Mesenchymal stem cell (in vitro differentiated cells and primary cell): ENCODE measurements at regions not wholly inside any gene's neighbourhood (a gene's known extent, or its start where the extent isn't known, plus 50 kb on each side); places are given as distances from the start of the nearest gene placed in this dataset.

Experiments used
- DNase-seq: peaks from one replicate; pipeline ENCODE4 v3.0.0-alpha.2; 2013
- H2AFZ ChIP-seq: one replicate; pipeline ENCODE4 v1.6.1; 2013; ENCODE audit warnings: low read depth, mild to moderate bottlenecking, control low read depth, inconsistent platforms, low read length, moderate library complexity
- H2AK5ac ChIP-seq: 2 replicates; pipeline ENCODE4 v1.6.1; 2013; ENCODE audit warnings: low read length, moderate library complexity, mild to moderate bottlenecking, inconsistent platforms; ENCODE audit not compliant: severe bottlenecking
- H2BK120ac ChIP-seq: one replicate; pipeline ENCODE4 v1.6.1; 2013; ENCODE audit warnings: low read depth, mild to moderate bottlenecking, inconsistent platforms, low read length, moderate library complexity
- H2BK12ac ChIP-seq, 2 experiments: one replicate each; pipeline ENCODE4 v1.6.1; 2013; ENCODE audit warnings: inconsistent platforms in 2 of 2, low read length in 2 of 2, mild to moderate bottlenecking in 2 of 2, moderate library complexity in 2 of 2, control low read depth in 1 of 2
- H2BK15ac ChIP-seq: one replicate; pipeline ENCODE4 v1.6.1; 2013; ENCODE audit warnings: mild to moderate bottlenecking, low read depth, inconsistent platforms; ENCODE audit not compliant: poor library complexity, severe bottlenecking
- H2BK5ac ChIP-seq: 2 replicates; pipeline ENCODE4 v1.6.1; 2013; ENCODE audit warnings: low read depth, mild to moderate bottlenecking, low read length, control low read depth, inconsistent platforms; ENCODE audit not compliant: poor library complexity, severe bottlenecking
- H3K14ac ChIP-seq, 2 experiments: one replicate each; pipeline ENCODE4 v1.6.1; 2013; ENCODE audit warnings: inconsistent platforms in 2 of 2, low read length in 2 of 2, control low read depth in 1 of 2, mild to moderate bottlenecking in 1 of 2, moderate library complexity in 1 of 2
- H3K18ac ChIP-seq, 2 experiments: one replicate each; pipeline ENCODE4 v1.6.1; 2013; ENCODE audit warnings: inconsistent platforms in 2 of 2, low read length in 2 of 2, control low read depth in 1 of 2, low read depth in 1 of 2, mild to moderate bottlenecking in 1 of 2
- H3K23ac ChIP-seq, 2 experiments: one replicate each; pipeline ENCODE4 v1.6.1; 2013; ENCODE audit warnings: inconsistent platforms in 2 of 2, low read length in 2 of 2, mild to moderate bottlenecking in 2 of 2, moderate library complexity in 2 of 2, control low read depth in 1 of 2
- H3K27ac ChIP-seq: 2 replicates; pipeline ENCODE4 v1.5.1; 2013; ENCODE audit warnings: mild to moderate bottlenecking, moderate library complexity, low read length, control low read depth, inconsistent platforms; ENCODE audit not compliant: poor library complexity, severe bottlenecking
- H3K27me3 ChIP-seq, 2 experiments: 2 replicates each; pipeline versions ENCODE4 v1.6.1 to v1.7.0; 2013; ENCODE audit warnings: low read length in 2 of 2, mild to moderate bottlenecking in 2 of 2, moderate library complexity in 2 of 2, control low read depth in 1 of 2, inconsistent platforms in 1 of 2; ENCODE audit not compliant: control insufficient read depth in 1 of 2, insufficient read depth in 1 of 2
- H3K36me3 ChIP-seq, 2 experiments: 2 replicates each; pipeline versions ENCODE4 v1.6.1 to v1.7.0; 2013; ENCODE audit warnings: low read length in 2 of 2, control low read depth in 1 of 2, inconsistent platforms in 1 of 2, low read depth in 1 of 2, mild to moderate bottlenecking in 1 of 2; ENCODE audit not compliant: insufficient read depth in 2 of 2, control insufficient read depth in 1 of 2
- H3K4ac ChIP-seq, 2 experiments: one replicate each; pipeline ENCODE4 v1.6.1; 2013; ENCODE audit warnings: inconsistent platforms in 2 of 2, low read length in 2 of 2, mild to moderate bottlenecking in 2 of 2, moderate library complexity in 2 of 2, control low read depth in 1 of 2, low read depth in 1 of 2
- H3K4me1 ChIP-seq: 2 replicates; pipeline ENCODE4 v1.6.1; 2013; ENCODE audit warnings: low read depth, low read length, control low read depth; ENCODE audit not compliant: control insufficient read depth, insufficient read depth
- H3K4me2 ChIP-seq: 2 replicates; pipeline ENCODE4 v1.6.1; 2013; ENCODE audit warnings: low read length, mild to moderate bottlenecking, inconsistent platforms; ENCODE audit not compliant: poor library complexity, severe bottlenecking
- H3K4me3 ChIP-seq, 2 experiments: 2 replicates each; pipeline versions ENCODE4 v1.5.1 to v1.7.0; 2013; ENCODE audit warnings: low read length in 2 of 2, mild to moderate bottlenecking in 2 of 2, control low read depth in 1 of 2, low read depth in 1 of 2; ENCODE audit not compliant: insufficient read depth in 1 of 2
- H3K79me1 ChIP-seq: replicated peaks from 2 replicates; pipeline ENCODE4 v1.6.1; 2013; ENCODE audit warnings: mild to moderate bottlenecking, control low read depth, low read length, inconsistent platforms; ENCODE audit not compliant: poor library complexity, severe bottlenecking
- H3K9ac ChIP-seq: 2 replicates; pipeline ENCODE4 v1.7.0; 2013; ENCODE audit warnings: mild to moderate bottlenecking, low read length, moderate library complexity
- H3K9me3 ChIP-seq: 2 replicates; pipeline ENCODE4 v1.7.0; 2013; ENCODE audit warnings: mild to moderate bottlenecking, low read length; ENCODE audit not compliant: control insufficient read depth
- H4K8ac ChIP-seq: one replicate; pipeline ENCODE4 v1.6.1; 2013; ENCODE audit warnings: inconsistent platforms, mild to moderate bottlenecking, low read length, moderate library complexity
- H4K91ac ChIP-seq: one replicate; pipeline ENCODE4 v1.6.1; 2013; ENCODE audit warnings: mild to moderate bottlenecking, low read length, inconsistent platforms
- WGBS: methylation state at CpG from one replicate; pipeline ENCODE4 v1.1.7; 2013; ENCODE audit warnings: mixed read lengths; 5-methylcytosine and 5-hydroxymethylcytosine counted together

GRCh38 chr1:29713857-29714256 is 477.5 kb downstream of the PTPRU start:
- no CpG with 5 or more reads among the region's 1 CpG for WGBS
- Histone ChIP-seq H3K27me3 (no peaks in the 10 kb centered on the region), H3K79me1 (no peaks in the 10 kb centered on the region), H3K36me3 (no peaks in the 10 kb centered on the region), H2BK15ac (no peak overlapping the region), H2AK5ac (no peak overlapping the region), H3K4me3 (no peak overlapping the region), H3K4me2 (no peak overlapping the region), H4K91ac (no peak overlapping the region), H2BK120ac (no peak overlapping the region), H3K14ac (no peak overlapping the region), H4K8ac (no peak overlapping the region), H2BK5ac (no peak overlapping the region), H3K9ac (no peak overlapping the region), H3K9me3 (no peaks in the 10 kb centered on the region), H2BK12ac (no peak overlapping the region), H2AFZ (no peak overlapping the region), H3K23ac (no peak overlapping the region), H3K27ac (no peak overlapping the region), H3K18ac (no peak overlapping the region), H3K4ac (no peak overlapping the region), H3K4me1 (peaks cover 23% of the 10 kb centered on the region)
- DNase-seq = peak; percentile 5

- H3K14ac ChIP-seq = peak overlapping the region in 1 of 2 experiments; percentile 21
- H3K9me3 ChIP-seq = no peaks in the 10 kb centered on the region
- no peak overlapping the region for H3K4me2 ChIP-seq
- no peak overlapping the region for H2BK15ac ChIP-seq
- H3K18ac ChIP-seq = no peak overlapping the region
- no peak overlapping the region for H3K9ac ChIP-seq
- no peaks in the 10 kb centered on the region for H3K36me3 ChIP-seq
- no peak overlapping the region for H2AFZ ChIP-seq
- H4K8ac ChIP-seq = no peak overlapping the region
- H3K27ac ChIP-seq = no peak overlapping the region
- no peak for DNase-seq
- H2BK5ac ChIP-seq = no peak overlapping the region
- H4K91ac ChIP-seq = no peak overlapping the region
- no peak overlapping the region for H3K4ac ChIP-seq
- peak overlapping the region; percentile 16 for H2AK5ac ChIP-seq
- no peaks in the 10 kb centered on the region for H3K79me1 ChIP-seq
- no peak overlapping the region for H3K23ac ChIP-seq
- peaks cover 32% of the 10 kb centered on the region for H3K4me1 ChIP-seq
- H3K4me3 ChIP-seq = no peak overlapping the region
- peak overlapping the region in 1 of 2 experiments; percentile 15 for H2BK12ac ChIP-seq
- H2BK120ac ChIP-seq = no peak overlapping the region
- WGBS = 93% methylated on average over 7 of the region's 7 CpGs
- H3K27me3 ChIP-seq = no peaks in the 10 kb centered on the region
These were observed 476.5 kb downstream of the PTPRU start for GRCh38 chr1:29712801-29713200.

GRCh38 chr1:29712284-29712651 is 475.9 kb downstream of the PTPRU start:
- 66% methylated on average over 3 of the region's 4 CpGs for WGBS

GRCh38 chr1:29711582-29712283 is 475.4 kb downstream of the PTPRU start:
- H2BK12ac ChIP-seq = no peak overlapping the region
- H3K36me3 ChIP-seq = no peaks in the 10 kb centered on the region
- H3K4me3 ChIP-seq = no peak overlapping the region
- peak overlapping the region; percentile 8 for H2BK15ac ChIP-seq
- no peak overlapping the region for H3K4ac ChIP-seq
- no peaks in the 10 kb centered on the region for H3K9me3 ChIP-seq
- H3K23ac ChIP-seq = peak overlapping the region in 1 of 2 experiments; percentile 10
- H3K9ac ChIP-seq = no peak overlapping the region
- H2AFZ ChIP-seq = no peak overlapping the region
- WGBS = 42% methylated on average over 7 of the region's 7 CpGs
- no peak overlapping the region for H4K8ac ChIP-seq
- H4K91ac ChIP-seq = no peak overlapping the region
- H2AK5ac ChIP-seq = peak overlapping the region; percentile 57
- H3K4me2 ChIP-seq = no peak overlapping the region
- peaks cover 39% of the 10 kb centered on the region for H3K4me1 ChIP-seq
- H3K27ac ChIP-seq = peak overlapping the region; percentile 54
- H3K18ac ChIP-seq = no peak overlapping the region
- peak; percentile 53 for DNase-seq
- no peak overlapping the region for H3K14ac ChIP-seq
- no peaks in the 10 kb centered on the region for H3K27me3 ChIP-seq
- no peak overlapping the region for H2BK120ac ChIP-seq
- no peaks in the 10 kb centered on the region for H3K79me1 ChIP-seq
- H2BK5ac ChIP-seq = no peak overlapping the region

More at GRCh38 chr1:29712284-29712651, 475.9 kb downstream of the PTPRU start:
- Histone ChIP-seq H2BK120ac (no peak overlapping the region), H3K23ac (no peak overlapping the region), H3K27ac (peak overlapping the region; percentile 54), H2BK5ac (no peak overlapping the region), H2BK15ac (no peak overlapping the region), H3K4me3 (no peak overlapping the region), H2BK12ac (no peak overlapping the region), H3K79me1 (no peaks in the 10 kb centered on the region), H2AK5ac (no peak overlapping the region), H4K91ac (no peak overlapping the region), H4K8ac (no peak overlapping the region), H3K9me3 (no peaks in the 10 kb centered on the region), H3K9ac (no peak overlapping the region), H3K4me2 (no peak overlapping the region), H3K4me1 (peaks cover 35% of the 10 kb centered on the region), H3K36me3 (no peaks in the 10 kb centered on the region), H3K4ac (no peak overlapping the region), H3K14ac (no peak overlapping the region), H3K27me3 (no peaks in the 10 kb centered on the region), H3K18ac (no peak overlapping the region), H2AFZ (no peak overlapping the region)
- no peak for DNase-seq
